Neural cell (in vitro differentiated cells): ENCODE measurements at regions not wholly inside any gene's neighbourhood (a gene's known extent, or its start where the extent isn't known, plus 50 kb on each side); places are given as distances from the start of the nearest gene placed in this dataset.

Source experiments
- H2AFZ ChIP-seq: fragments of 200-600, 300-800 bp; sonication (generic), shearing (Covaris generic); 2 replicates; pipeline ENCODE4 v1.6.0; 2014; ENCODE audit warnings: low read depth, mild to moderate bottlenecking, antibody characterized with exemption, low read length, moderate library complexity
- H3F3A ChIP-seq: fragments of 200-600 bp; shearing (Covaris generic); 2 replicates; pipeline ENCODE4 v1.6.1; 2016; ENCODE audit warnings: mild to moderate bottlenecking, moderate library complexity, mixed read lengths, antibody characterized with exemption, low read length; ENCODE audit not compliant: insufficient read depth, poor library complexity, severe bottlenecking
- H3K27ac ChIP-seq: fragments of 200-600, 300-800 bp; sonication (generic), shearing (Covaris generic); 2 replicates; pipeline ENCODE4 v1.5.1; 2014; ENCODE audit warnings: mild to moderate bottlenecking, low read length, moderate library complexity
- H3K27me3 ChIP-seq: fragments of 300-800, 200-600 bp; sonication (generic), shearing (Covaris generic); 2 replicates; pipeline ENCODE4 v1.6.0; 2014; ENCODE audit warnings: mild to moderate bottlenecking, low read depth, low read length, moderate library complexity; ENCODE audit not compliant: insufficient read depth
- H3K36me3 ChIP-seq: fragments of 300-800, 200-600 bp; sonication (generic), shearing (Covaris generic); 2 replicates; pipeline ENCODE4 v1.5.1; 2014; ENCODE audit warnings: mild to moderate bottlenecking, antibody characterized with exemption, low read length, moderate library complexity; ENCODE audit not compliant: insufficient read depth
- H3K4me2 ChIP-seq: fragments of 300-800, 200-600 bp; sonication (generic), shearing (Covaris generic); 2 replicates; pipeline ENCODE4 v1.6.0; 2014; ENCODE audit warnings: mild to moderate bottlenecking, low read length
- H3K4me3 ChIP-seq: fragments of 300-800, 200-600 bp; sonication (generic), shearing (Covaris generic); 2 replicates; pipeline ENCODE4 v1.5.1; 2014; ENCODE audit warnings: mild to moderate bottlenecking, low read length, moderate library complexity
- H3K79me2 ChIP-seq: fragments of 200-600 bp; shearing (Covaris generic); replicated peaks from 2 replicates; pipeline ENCODE4 v1.6.0; 2014; ENCODE audit warnings: mild to moderate bottlenecking, low read length, moderate library complexity; ENCODE audit not compliant: insufficient read depth
- H3K9ac ChIP-seq: fragments of 300-800, 200-600 bp; sonication (generic), shearing (Covaris generic); 2 replicates; pipeline ENCODE4 v1.6.1; 2016; ENCODE audit warnings: mild to moderate bottlenecking, low read length, mixed read lengths
- H3K9me2 ChIP-seq: fragments of 200-600 bp; shearing (Covaris generic); 2 replicates; pipeline ENCODE4 v1.6.1; 2016; ENCODE audit warnings: mild to moderate bottlenecking, low read length, mixed read lengths; ENCODE audit not compliant: insufficient read depth
- H3K9me3 ChIP-seq: fragments of 200-600, 300-800 bp; sonication (generic), shearing (Covaris generic); 2 replicates; pipeline ENCODE4 v1.6.1; 2016; ENCODE audit warnings: mild to moderate bottlenecking, mixed run types, low read length, moderate library complexity, mixed read lengths
- H4K20me1 ChIP-seq: fragments of 200-600 bp; shearing (Covaris generic); 2 replicates; pipeline ENCODE4 v1.6.1; 2016; ENCODE audit warnings: mild to moderate bottlenecking, mixed run types; ENCODE audit not compliant: insufficient read depth
- EP300 ChIP-seq: fragments of 450-650 bp; conservative IDR thresholded peaks from 2 replicates; pipeline ENCODE4 v1.6.1; 2014; ENCODE audit warnings: antibody characterized with exemption, mild to moderate bottlenecking, moderate library complexity; ENCODE audit not compliant: poor library complexity, severe bottlenecking
- EZH2 ChIP-seq: fragments of 200-600, 300-800 bp; shearing (Covaris generic), sonication (generic); IDR thresholded peaks from 2 replicates; pipeline ENCODE4 v1.6.1; 2014; ENCODE audit warnings: antibody characterized with exemption, low read length, borderline replicate concordance, mild to moderate bottlenecking; ENCODE audit not compliant: insufficient read depth, poor library complexity, severe bottlenecking
- MXI1 ChIP-seq: fragments of 450-650 bp; conservative IDR thresholded peaks from 2 replicates; pipeline ENCODE4 v1.6.1; 2014; ENCODE audit warnings: antibody characterized with exemption, mild to moderate bottlenecking; ENCODE audit not compliant: poor library complexity, severe bottlenecking
- POLR2AphosphoS5 ChIP-seq: IDR thresholded peaks from 2 replicates; pipeline ENCODE4 v1.6.1; 2012
- RAD21 ChIP-seq: fragments of 450-650 bp; conservative IDR thresholded peaks from 2 replicates; pipeline ENCODE4 v1.6.1; 2014; ENCODE audit warnings: antibody characterized with exemption, mild to moderate bottlenecking, moderate library complexity
- REST ChIP-seq: IDR thresholded peaks from 2 replicates; pipeline ENCODE4 v1.6.1; 2012; ENCODE audit warnings: borderline replicate concordance
- SMC3 ChIP-seq: fragments of 450-650 bp; conservative IDR thresholded peaks from 2 replicates; pipeline ENCODE4 v1.6.1; 2014; ENCODE audit warnings: antibody characterized with exemption, mild to moderate bottlenecking, moderate library complexity; ENCODE audit not compliant: poor library complexity
- TAF1 ChIP-seq: IDR thresholded peaks from 2 replicates; pipeline ENCODE4 v1.6.1; 2012; ENCODE audit warnings: low read depth
- TF ChIP-seq, protein P1 (sequence below): fragments of 450-650 bp; IDR thresholded peaks from 2 replicates; pipeline ENCODE4 v1.5.1; 2014; ENCODE audit warnings: antibody characterized with exemption, mild to moderate bottlenecking, moderate library complexity; ENCODE audit not compliant: poor library complexity, severe bottlenecking

DNA sequence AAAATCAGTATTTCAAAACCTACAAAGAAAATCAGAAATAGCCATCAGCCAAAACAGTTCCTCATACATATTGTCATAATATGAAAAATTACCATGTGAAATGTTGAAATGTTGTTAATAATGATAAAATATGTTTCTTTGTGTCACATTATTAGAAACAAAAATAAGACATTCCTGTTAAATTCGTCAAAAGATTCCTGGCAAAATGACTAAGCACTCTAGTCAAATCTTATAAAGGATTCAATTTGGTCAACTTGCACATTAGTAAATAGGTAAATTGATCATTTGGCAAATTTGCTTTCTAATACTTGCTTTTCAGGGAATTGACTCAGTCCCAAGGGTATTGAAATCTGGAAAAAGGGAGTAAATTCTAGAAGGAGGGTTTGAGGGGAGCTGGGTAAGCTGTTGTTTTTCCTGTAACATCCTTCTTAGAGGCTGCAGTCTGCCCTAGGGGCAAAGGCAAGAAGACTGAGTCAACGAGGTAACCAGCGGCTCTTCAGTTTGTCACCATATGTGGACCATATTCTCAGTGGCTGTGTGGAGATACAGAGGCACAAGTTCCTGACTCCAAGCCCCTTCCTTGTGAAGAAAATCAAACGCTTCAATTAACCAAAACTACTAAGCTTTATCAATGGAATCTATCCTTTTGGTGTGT is 482.3 kb downstream of the TNS1 start:
- Histone ChIP-seq H3F3A (no peaks in the 10 kb centered on the region), H3K9ac (no peak overlapping the region), H3K27me3 (no peaks in the 10 kb centered on the region), H3K4me3 (no peak overlapping the region), H3K27ac (no peak overlapping the region), H3K36me3 (no peaks in the 10 kb centered on the region), H3K79me2 (no peaks in the 10 kb centered on the region), H4K20me1 (no peaks in the 10 kb centered on the region), H3K4me2 (no peak overlapping the region), H3K9me3 (no peaks in the 10 kb centered on the region), H2AFZ (no peak overlapping the region), H3K9me2 (no peaks in the 10 kb centered on the region)
- no peak for TF ChIP-seq POLR2AphosphoS5
- TF ChIP-seq RAD21, result no peak
- TF ChIP-seq, protein P1, sequence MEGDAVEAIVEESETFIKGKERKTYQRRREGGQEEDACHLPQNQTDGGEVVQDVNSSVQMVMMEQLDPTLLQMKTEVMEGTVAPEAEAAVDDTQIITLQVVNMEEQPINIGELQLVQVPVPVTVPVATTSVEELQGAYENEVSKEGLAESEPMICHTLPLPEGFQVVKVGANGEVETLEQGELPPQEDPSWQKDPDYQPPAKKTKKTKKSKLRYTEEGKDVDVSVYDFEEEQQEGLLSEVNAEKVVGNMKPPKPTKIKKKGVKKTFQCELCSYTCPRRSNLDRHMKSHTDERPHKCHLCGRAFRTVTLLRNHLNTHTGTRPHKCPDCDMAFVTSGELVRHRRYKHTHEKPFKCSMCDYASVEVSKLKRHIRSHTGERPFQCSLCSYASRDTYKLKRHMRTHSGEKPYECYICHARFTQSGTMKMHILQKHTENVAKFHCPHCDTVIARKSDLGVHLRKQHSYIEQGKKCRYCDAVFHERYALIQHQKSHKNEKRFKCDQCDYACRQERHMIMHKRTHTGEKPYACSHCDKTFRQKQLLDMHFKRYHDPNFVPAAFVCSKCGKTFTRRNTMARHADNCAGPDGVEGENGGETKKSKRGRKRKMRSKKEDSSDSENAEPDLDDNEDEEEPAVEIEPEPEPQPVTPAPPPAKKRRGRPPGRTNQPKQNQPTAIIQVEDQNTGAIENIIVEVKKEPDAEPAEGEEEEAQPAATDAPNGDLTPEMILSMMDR, result no peak
- TF ChIP-seq MXI1, result no peak
- TF ChIP-seq REST, result no peak
- TF ChIP-seq EP300, result no peak
- TF ChIP-seq TAF1, result no peak
- no peak for TF ChIP-seq EZH2
- no peak for TF ChIP-seq SMC3

GRCh38 chr2:217517402-217517801 is 485.4 kb downstream of the TNS1 start:
- no peaks in the 10 kb centered on the region for H3F3A ChIP-seq
- no peaks in the 10 kb centered on the region for H3K27me3 ChIP-seq
- TF ChIP-seq EP300 (no peak), POLR2AphosphoS5 (no peak), EZH2 (no peak), RAD21 (no peak), MXI1 (no peak), SMC3 (no peak), REST (no peak), TAF1 (no peak)
- TF ChIP-seq, protein P1, result no peak
- no peaks in the 10 kb centered on the region for H3K9me2 ChIP-seq
- no peaks in the 10 kb centered on the region for H3K9me3 ChIP-seq
- no peaks in the 10 kb centered on the region for H3K79me2 ChIP-seq
- H4K20me1 ChIP-seq, result no peaks in the 10 kb centered on the region
- H3K4me2 ChIP-seq, result no peak overlapping the region
- no peak overlapping the region for H3K4me3 ChIP-seq
- H3K27ac ChIP-seq, result no peak overlapping the region
- no peak overlapping the region for H3K9ac ChIP-seq
- H2AFZ ChIP-seq, result no peak overlapping the region
- no peaks in the 10 kb centered on the region for H3K36me3 ChIP-seq
